ENCODE measurements at regions not wholly inside any gene's neighbourhood (a gene's known extent, or its start where the extent isn't known, plus 50 kb on each side); places are given as distances from the start of the nearest gene placed in this dataset.

GRCh38 chr13:39875111-39875987 is 219.9 kb downstream of the COG6 start:
- TF ChIP-seq CTCF (tag by site-specific recombination; IDR thresholded peaks at IDR 0.05) (no peak), ZNF10 (tag by site-specific recombination; IDR thresholded peaks at IDR 0.05) (no peak), KLF9 (tag by site-specific recombination; IDR thresholded peaks at IDR 0.05; ENCODE audit: low read depth) (no peak), ZNF202 (tag by site-specific recombination; IDR thresholded peaks at IDR 0.05; ENCODE audit: borderline replicate concordance) (no peak), ZEB2 (tag by site-specific recombination; IDR thresholded peaks at IDR 0.05) (no peak), PATZ1 (tag by site-specific recombination; IDR thresholded peaks at IDR 0.05) (no peak)
